GM12873 (cell line): ENCODE measurements at regions not wholly inside any gene's neighbourhood (a gene's known extent, or its start where the extent isn't known, plus 50 kb on each side); places are given as distances from the start of the nearest gene placed in this dataset.

ENCODE experiments used
- CTCF ChIP-seq: IDR thresholded peaks from 2 replicates; pipeline ENCODE4 v1.5.1; 2012; ENCODE audit warnings: low read depth, mild to moderate bottlenecking, moderate library complexity, low read length, control low read depth; ENCODE audit not compliant: insufficient read depth; ENCODE audit errors: missing control alignments

GRCh38 chr12:58491306-58491705 lies 429.0 kb downstream of the LRIG3 start:
- TF ChIP-seq CTCF: no peak

GRCh38 chr12:58496411-58497190 lies 423.7 kb downstream of the LRIG3 start:
- TF ChIP-seq CTCF: no peak

GRCh38 chr12:58500399-58500798 lies 419.9 kb downstream of the LRIG3 start:
- no peak for TF ChIP-seq CTCF

GRCh38 chr12:58502226-58502625 lies 418.1 kb downstream of the LRIG3 start:
- TF ChIP-seq CTCF: no peak

GRCh38 chr12:58502841-58503240 lies 417.5 kb downstream of the LRIG3 start:
- no peak for TF ChIP-seq CTCF

GRCh38 chr12:58503731-58504130 lies 416.6 kb downstream of the LRIG3 start:
- TF ChIP-seq CTCF: no peak

GRCh38 chr12:58504143-58504938 lies 416.0 kb downstream of the LRIG3 start:
- TF ChIP-seq CTCF: no peak
